Hepatocyte (in vitro differentiated cells): ENCODE measurements at regions not wholly inside any gene's neighbourhood (a gene's known extent, or its start where the extent isn't known, plus 50 kb on each side); places are given as distances from the start of the nearest gene placed in this dataset.

ENCODE experiments used
- DNase-seq: peaks from one replicate; pipeline ENCODE4 v3.0.0-alpha.2; 2016; ENCODE audit warnings: low spot score
- H2AFZ ChIP-seq: fragments of 200-600 bp; sonication (generic); 2 replicates; pipeline ENCODE4 v1.6.0; 2016; ENCODE audit warnings: antibody characterized with exemption, mild to moderate bottlenecking
- H3K27ac ChIP-seq: fragments of 200-600 bp; sonication (generic); 2 replicates; pipeline ENCODE4 v1.5.1; 2016; ENCODE audit warnings: mild to moderate bottlenecking
- H3K27me3 ChIP-seq: fragments of 200-600 bp; sonication (generic); 2 replicates; pipeline ENCODE4 v1.6.1; 2016
- H3K36me3 ChIP-seq: fragments of 200-600 bp; sonication (generic); replicated peaks from 2 replicates; pipeline ENCODE4 v1.5.1; 2016; ENCODE audit warnings: low read depth; ENCODE audit not compliant: insufficient read depth
- H3K4me1 ChIP-seq: fragments of 200-600 bp; sonication (generic); 2 replicates; pipeline ENCODE4 v1.5.1; 2016; ENCODE audit warnings: mild to moderate bottlenecking, moderate library complexity; ENCODE audit not compliant: insufficient read depth
- H3K4me2 ChIP-seq: fragments of 200-600 bp; sonication (generic); 2 replicates; pipeline ENCODE4 v1.6.0; 2016
- H3K4me3 ChIP-seq: fragments of 200-600 bp; sonication (generic); 2 replicates; pipeline ENCODE4 v1.5.1; 2016; ENCODE audit warnings: mild to moderate bottlenecking
- H3K79me2 ChIP-seq: fragments of 200-600 bp; sonication (generic); 2 replicates; pipeline ENCODE4 v1.6.0; 2017; ENCODE audit warnings: mild to moderate bottlenecking
- H3K9me2 ChIP-seq: fragments of 200-600 bp; sonication (generic); replicated peaks from 2 replicates; pipeline ENCODE4 v1.6.0; 2017; ENCODE audit warnings: mild to moderate bottlenecking; ENCODE audit not compliant: insufficient read depth
- H3K9me3 ChIP-seq: fragments of 200-600 bp; sonication (generic); 2 replicates; pipeline ENCODE4 v1.5.1; 2016; ENCODE audit warnings: low read depth, mild to moderate bottlenecking
- H4K20me1 ChIP-seq: fragments of 200-600 bp; sonication (generic); 2 replicates; pipeline ENCODE4 v1.6.0; 2016; ENCODE audit warnings: mild to moderate bottlenecking; ENCODE audit not compliant: insufficient read depth, poor library complexity, severe bottlenecking
- CTCF ChIP-seq: fragments of 200-600 bp; sonication (generic); IDR thresholded peaks from 2 replicates; pipeline ENCODE4 v1.5.1; 2016; ENCODE audit warnings: antibody characterized with exemption, mild to moderate bottlenecking; ENCODE audit not compliant: poor library complexity
- EZH2 ChIP-seq: fragments of 200-600 bp; sonication (generic); IDR thresholded peaks from 2 replicates; pipeline ENCODE4 v1.6.1; 2016; ENCODE audit warnings: antibody characterized with exemption, mild to moderate bottlenecking, borderline replicate concordance
- EZH2phosphoT487 ChIP-seq: fragments of 200-600 bp; sonication (generic); IDR thresholded peaks from one replicate; pipeline ENCODE4 v1.6.1; 2018; ENCODE audit warnings: antibody characterized with exemption, mild to moderate bottlenecking, low read depth, moderate library complexity; ENCODE audit not compliant: unreplicated experiment, severe bottlenecking
- WGBS: methylation state at CpG from one replicate; pipeline ENCODE4 v1.1.6; 2016; ENCODE audit warnings: low lambda C conversion rate; ENCODE audit errors: missing lambda C conversion rate; 5-methylcytosine and 5-hydroxymethylcytosine counted together

DNA sequence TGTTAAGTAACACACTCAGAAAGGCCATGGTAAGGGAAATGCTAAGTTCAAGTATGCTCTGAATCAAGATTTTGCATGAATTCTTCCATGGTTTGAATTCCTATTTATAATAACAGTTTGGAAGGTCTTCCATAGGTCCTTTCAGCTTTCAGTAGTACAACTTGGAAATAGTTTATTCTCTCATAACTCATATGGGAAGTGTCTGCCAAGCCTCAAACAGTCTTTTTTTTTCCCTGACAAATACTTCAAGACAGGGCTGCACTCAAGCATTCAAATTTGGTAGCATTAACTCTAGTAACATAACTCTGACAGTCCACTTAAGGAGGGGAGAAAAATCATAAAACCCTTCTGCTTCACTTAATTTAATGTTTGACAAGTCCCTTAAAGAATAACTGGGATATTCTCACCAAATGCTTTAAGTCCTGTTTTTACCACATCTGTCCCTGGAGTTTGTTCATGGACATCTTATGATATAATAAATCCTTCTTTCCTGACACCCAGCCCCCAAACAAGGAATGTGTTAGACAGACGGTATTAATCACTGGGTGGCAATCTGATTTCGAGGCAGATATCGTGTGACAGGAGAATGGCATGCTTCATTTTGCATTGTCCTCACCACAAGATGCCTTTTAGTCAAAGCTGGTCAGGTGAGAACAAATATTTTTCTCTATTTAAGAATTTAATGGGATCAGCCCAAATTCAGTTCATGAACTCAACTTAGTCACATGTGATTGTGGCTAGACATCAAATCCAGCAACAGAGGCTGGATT is 165.7 kb downstream of the BMP4 start:
- Histone ChIP-seq H3K27me3 (no peaks in the 10 kb centered on the region), H3K9me2 (no peaks in the 10 kb centered on the region), H2AFZ (no peak overlapping the region), H3K36me3 (no peaks in the 10 kb centered on the region), H3K4me2 (no peak overlapping the region), H3K4me1 (peaks cover 4% of the 10 kb centered on the region), H3K9me3 (no peaks in the 10 kb centered on the region), H3K27ac (no peak overlapping the region), H3K79me2 (no peaks in the 10 kb centered on the region), H3K4me3 (no peak overlapping the region), H4K20me1 (no peaks in the 10 kb centered on the region)
- no peak for DNase-seq
- 48% methylated on average over 3 of the region's 3 CpGs for WGBS
- no peak for TF ChIP-seq EZH2
- no peak for TF ChIP-seq EZH2phosphoT487
- no peak for TF ChIP-seq CTCF

DNA sequence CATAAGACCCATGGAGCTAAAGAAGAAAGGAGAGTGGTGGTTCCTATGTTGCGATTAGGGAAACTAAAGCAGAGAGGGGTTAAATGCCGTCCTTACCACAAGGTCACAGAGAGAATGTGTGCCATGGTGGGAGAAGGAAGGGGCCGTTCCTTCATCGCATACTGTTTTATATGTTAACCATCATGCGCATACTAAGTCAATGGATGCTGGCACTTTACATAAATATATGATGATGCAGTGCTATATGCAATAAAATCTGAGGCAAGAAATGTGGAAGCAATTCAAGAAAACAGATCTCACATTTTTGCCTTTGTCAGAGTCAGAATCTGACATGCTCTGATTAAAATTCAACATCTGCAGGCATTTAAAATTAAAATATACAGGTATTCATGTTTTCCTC is 168.1 kb downstream of the BMP4 start:
- Histone ChIP-seq H3K79me2 (no peaks in the 10 kb centered on the region), H3K27me3 (no peaks in the 10 kb centered on the region), H4K20me1 (no peaks in the 10 kb centered on the region), H3K4me2 (no peak overlapping the region), H3K27ac (no peak overlapping the region), H3K4me1 (peaks cover 4% of the 10 kb centered on the region), H3K36me3 (no peaks in the 10 kb centered on the region), H2AFZ (no peak overlapping the region), H3K9me3 (no peaks in the 10 kb centered on the region), H3K9me2 (no peaks in the 10 kb centered on the region), H3K4me3 (no peak overlapping the region)
- no peak for TF ChIP-seq CTCF
- TF ChIP-seq EZH2phosphoT487: no peak
- TF ChIP-seq EZH2: no peak
- DNase-seq: no peak
- 84% methylated on average over 5 of the region's 5 CpGs for WGBS

- Histone ChIP-seq H3K9me2 (no peaks in the 10 kb centered on the region), H3K4me1 (peaks cover 3% of the 10 kb centered on the region), H4K20me1 (no peaks in the 10 kb centered on the region), H3K27ac (no peak overlapping the region), H3K79me2 (no peaks in the 10 kb centered on the region), H3K36me3 (no peaks in the 10 kb centered on the region), H2AFZ (no peak overlapping the region), H3K27me3 (no peaks in the 10 kb centered on the region), H3K9me3 (no peaks in the 10 kb centered on the region), H3K4me3 (no peak overlapping the region), H3K4me2 (no peak overlapping the region)
- TF ChIP-seq EZH2 (no peak), CTCF (no peak), EZH2phosphoT487 (no peak)
- no peak for DNase-seq
Observed at GRCh38 chr14:53786045-53786444, 170.6 kb downstream of the BMP4 start.

- TF ChIP-seq EZH2phosphoT487: no peak
- no peak for TF ChIP-seq EZH2
- no peak for TF ChIP-seq CTCF
- no peak overlapping the region for H2AFZ ChIP-seq
- H3K4me1 ChIP-seq: no peaks in the 10 kb centered on the region
Observed at GRCh38 chr14:53784688-53785087, 171.9 kb downstream of the BMP4 start.

More at GRCh38 chr14:53784688-53785087, 171.9 kb downstream of the BMP4 start:
- H3K27ac ChIP-seq: no peak overlapping the region
- no peak for DNase-seq
- no peaks in the 10 kb centered on the region for H3K36me3 ChIP-seq
- H3K79me2 ChIP-seq: no peaks in the 10 kb centered on the region
- no peaks in the 10 kb centered on the region for H3K9me2 ChIP-seq
- 97% methylated on average over 3 of the region's 3 CpGs for WGBS
- no peaks in the 10 kb centered on the region for H3K27me3 ChIP-seq
- no peaks in the 10 kb centered on the region for H3K9me3 ChIP-seq
- H4K20me1 ChIP-seq: no peaks in the 10 kb centered on the region
- H3K4me3 ChIP-seq: no peak overlapping the region
- no peak overlapping the region for H3K4me2 ChIP-seq
